Activated CD4-positive, alpha-beta T cell treated with anti-CD3 and anti-CD28 coated beads, Interleukin-2, Interleukin-6, amounts not matched to agents 100 ng/mL and 50 ng/mL, durations not matched to agents 16 hours and 8 hours (primary cell): ENCODE measurements at regions not wholly inside any gene's neighbourhood (a gene's known extent, or its start where the extent isn't known, plus 50 kb on each side); places are given as distances from the start of the nearest gene placed in this dataset.
"Not testable (repeated sequence)": the region's sequence is repeated elsewhere in the genome, so short reads cannot be mapped to it uniquely, and the experiment has no call there.

ENCODE experiments used
- DNase-seq: peaks from one replicate; pipeline ENCODE4 v3.0.0-alpha.2; 2020

- no peak for DNase-seq
Measured at GRCh38 chr10:117601716-117602115, 59.2 kb downstream of the EMX2 start.

DNA sequence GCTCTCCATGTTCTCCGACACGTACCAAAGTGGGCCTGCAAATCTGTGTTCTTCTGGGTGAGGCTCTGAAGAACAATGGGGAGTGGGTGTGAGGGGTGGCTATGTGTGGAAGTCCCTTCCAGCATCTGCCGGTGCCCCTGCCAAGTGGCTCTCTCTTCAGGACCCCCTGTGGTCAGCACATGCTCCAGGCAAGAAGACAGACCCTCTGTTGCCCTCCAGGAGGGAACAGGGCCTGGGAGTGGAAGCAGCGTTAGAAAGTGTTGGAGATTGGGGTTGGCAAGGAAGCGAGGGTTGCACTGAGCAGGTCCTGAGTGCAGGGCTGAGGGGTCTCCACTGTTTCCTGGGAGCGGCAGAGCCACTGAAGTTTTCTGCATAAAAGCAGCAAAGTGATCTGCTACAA lies 60.5 kb downstream of the EMX2 start:
- DNase-seq, result no peak

DNA sequence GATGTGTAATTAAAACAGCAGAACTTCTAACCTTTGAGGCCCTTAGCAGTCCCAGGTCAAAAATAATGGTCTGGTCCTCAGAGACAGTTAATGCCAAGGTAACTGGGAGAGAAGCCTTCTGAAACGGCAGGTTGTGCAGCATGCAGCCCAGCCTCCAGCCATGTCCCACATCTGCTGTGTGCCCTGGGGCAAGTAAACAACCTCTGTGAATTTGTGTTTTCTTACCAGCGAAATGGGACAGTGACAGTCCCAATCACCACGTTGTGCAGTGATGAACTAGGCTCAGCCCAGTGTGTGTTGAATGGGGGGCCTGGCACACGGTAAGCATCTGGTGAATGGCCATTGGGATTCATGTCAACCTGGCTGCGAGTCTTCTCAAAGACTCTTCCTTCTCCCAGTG lies 61.2 kb downstream of the EMX2 start:
- no peak for DNase-seq

DNA sequence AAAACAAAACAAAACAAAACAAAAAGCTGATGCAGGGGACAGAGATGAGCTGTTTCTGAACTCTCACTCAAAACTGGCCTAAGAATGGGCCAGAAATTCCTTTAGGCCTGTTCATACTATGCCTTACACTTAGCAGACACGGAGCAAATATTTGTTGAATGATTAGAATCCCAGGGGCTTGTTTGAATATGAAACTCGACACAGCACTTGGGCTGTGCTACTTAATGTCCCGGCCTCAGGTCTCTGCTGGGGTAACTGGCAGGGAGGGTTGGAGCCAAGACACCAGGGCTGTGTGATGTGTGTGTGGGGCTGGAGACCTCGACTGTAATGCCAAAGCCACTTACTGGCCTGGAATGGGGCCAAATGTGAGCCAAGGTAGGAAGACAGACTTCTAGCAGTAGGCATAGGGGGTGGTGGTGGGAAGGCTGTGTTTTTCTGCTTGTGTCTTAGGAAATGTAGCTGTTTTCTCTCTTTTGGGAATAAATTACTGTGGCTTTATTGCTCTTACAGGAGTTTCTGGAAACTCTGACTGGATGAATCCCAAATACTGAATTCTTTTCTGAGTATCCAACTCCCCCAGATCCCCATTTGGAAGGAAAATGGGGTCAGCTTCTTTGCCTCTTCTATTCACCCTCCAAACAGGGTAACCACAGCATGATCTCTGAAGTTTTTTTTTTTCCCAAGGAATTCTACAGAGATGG lies 66.7 kb downstream of the EMX2 start:
- DNase-seq, result no peak

DNA sequence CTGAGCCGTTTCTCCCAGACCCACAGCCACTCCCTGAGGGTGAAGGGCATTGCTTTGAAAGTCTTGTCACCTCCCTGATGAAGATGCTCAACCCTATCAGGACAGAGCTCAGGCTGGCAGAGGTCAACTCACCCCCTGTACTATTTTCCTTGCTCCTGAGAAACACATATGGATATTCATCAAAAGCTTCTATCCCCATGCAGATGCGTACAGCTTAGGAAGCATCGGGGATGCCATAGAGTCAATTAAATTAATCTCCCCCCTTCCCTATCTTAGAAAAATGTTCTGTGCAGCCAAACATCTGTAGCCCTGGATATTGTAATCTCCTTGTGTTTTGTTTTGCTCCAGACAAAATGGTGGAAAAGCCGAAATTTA lies 67.2 kb downstream of the EMX2 start:
- DNase-seq, result no peak

GRCh38 chr10:117610321-117610720 lies 67.8 kb downstream of the EMX2 start:
- DNase-seq, result no peak

- no peak for DNase-seq
Measured at GRCh38 chr10:117612113-117612512, 69.6 kb downstream of the EMX2 start.

GRCh38 chr10:117615649-117616048 lies 73.1 kb downstream of the EMX2 start:
- no peak for DNase-seq

DNA sequence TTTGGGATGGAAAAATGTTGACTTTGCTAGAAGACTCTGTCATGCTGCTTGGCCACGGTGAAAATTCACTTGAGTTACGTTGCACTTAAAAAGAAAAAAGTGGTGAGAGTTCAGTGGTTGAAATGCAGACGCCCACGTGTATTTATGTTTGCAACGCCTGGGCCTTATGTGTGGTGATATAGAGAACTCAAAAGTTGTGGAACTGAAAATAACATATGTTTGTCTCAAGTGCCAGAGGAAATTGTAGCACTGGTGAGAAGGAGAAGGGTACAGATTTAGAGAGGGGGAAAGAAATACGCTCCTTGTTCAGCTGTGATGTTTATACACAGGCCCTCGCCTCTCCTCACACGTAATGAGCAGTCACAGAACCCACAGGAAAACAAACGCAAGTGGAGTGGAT lies 73.6 kb downstream of the EMX2 start:
- no peak for DNase-seq

GRCh38 chr10:117617086-117617485 lies 74.5 kb downstream of the EMX2 start:
- DNase-seq, result no peak

- no peak for DNase-seq
Measured at GRCh38 chr10:117617659-117618058, 75.1 kb downstream of the EMX2 start.

DNA sequence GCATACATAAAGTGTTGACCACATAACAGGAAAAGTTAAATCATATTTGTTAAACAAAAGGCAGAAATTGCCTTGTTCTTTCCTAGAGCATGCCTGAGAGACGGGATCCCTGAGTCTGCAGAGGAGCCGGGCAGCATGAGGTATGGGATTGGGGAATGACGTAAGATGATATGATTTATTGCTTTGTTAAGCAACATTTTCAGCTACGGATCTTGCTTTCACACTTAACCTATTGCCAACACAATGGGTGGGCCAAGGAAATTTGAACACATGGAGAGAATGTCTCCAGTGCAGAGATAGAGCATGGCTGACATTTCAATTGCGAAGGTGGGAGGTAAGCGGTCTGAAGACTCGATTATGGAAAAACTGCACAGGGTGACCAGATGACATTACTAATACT lies 76.7 kb downstream of the EMX2 start:
- no peak for DNase-seq

- DNase-seq, result peak; percentile 31
Measured at GRCh38 chr10:117619707-117620405, 77.3 kb downstream of the EMX2 start.

DNA sequence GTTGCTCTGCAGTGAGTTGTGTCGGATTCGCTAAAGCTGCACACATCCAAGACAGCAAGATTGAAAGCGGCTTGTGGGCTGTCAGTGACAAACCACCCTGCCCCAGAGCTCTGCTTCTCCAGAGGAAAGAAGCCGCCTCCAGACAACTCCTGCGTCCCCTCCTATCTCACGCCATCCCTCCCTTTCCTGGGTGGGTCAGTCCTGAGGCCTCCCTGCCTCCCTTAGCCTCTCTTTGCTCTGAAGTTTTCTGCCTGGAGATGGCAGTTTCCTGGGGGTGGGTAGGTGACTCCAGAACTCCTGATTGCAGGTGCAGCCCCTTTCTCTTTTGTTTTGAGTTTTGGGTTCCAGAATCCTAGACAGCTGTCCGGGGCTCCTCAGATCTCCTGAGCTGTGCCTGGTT lies 78.7 kb downstream of the EMX2 start:
- DNase-seq, result no peak

DNA sequence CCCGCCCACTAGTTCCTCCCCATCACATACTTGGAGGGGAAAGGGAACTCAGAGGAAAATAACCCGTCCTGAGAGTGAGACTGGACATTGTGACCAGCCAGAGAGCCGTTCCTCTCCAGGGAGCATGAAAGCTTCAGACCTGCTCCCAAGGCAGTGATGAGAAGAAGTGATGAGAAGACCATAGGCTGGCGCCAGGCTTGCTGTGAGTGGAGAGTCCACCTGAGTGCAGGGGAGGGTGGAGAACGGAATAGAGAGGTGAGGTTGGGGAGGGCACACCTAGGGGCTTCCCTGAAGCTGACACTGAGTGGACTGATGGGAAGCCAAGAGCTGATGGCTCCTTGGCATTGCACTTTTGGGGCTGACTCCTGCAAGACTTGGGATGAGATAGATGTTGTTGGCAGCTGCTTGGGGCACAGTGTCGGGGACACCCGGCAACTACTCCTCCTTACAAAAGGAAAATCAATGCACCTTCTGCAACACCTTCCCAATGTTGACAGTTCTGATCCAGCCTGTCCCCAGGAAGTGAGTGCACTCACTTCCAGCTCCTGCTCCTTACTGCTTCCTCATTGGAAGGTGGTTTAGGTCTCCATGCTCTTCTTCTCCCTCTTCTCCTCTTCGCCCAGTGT lies 79.4 kb downstream of the EMX2 start:
- no peak for DNase-seq

DNA sequence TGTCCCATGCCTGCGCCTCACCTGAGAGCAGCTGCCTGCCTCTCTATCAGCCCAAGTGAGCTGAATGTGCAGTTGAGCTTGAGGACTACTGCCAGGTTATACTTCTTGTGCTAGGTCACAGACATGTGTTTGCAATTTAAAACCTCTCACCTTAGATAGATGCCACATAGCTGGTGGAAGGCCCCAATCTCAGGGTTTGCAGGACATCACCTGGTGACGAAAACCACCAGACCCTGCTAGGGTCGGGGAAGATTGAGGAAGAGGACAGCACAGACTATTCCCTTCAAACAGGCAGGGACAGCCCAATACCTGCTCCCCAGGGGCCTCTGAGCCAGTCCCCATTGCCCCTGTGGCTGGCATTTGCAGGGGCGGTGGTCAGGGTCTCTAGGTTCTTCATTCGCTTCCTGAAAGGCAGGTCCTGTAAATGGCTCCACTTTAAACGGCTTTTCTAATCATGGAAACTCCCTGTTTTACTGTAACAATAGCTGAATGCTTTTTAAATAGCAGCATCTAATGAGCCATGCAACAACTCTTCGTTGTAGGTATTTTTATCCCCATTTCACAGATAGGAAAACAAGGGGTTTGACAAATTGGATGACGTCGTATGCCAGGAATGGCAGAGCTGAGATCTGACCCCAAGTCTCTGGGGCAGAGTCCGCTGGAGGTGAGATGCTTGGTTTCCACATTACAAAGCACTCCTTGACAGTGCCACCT lies 80.1 kb downstream of the EMX2 start:
- no peak for DNase-seq

DNA sequence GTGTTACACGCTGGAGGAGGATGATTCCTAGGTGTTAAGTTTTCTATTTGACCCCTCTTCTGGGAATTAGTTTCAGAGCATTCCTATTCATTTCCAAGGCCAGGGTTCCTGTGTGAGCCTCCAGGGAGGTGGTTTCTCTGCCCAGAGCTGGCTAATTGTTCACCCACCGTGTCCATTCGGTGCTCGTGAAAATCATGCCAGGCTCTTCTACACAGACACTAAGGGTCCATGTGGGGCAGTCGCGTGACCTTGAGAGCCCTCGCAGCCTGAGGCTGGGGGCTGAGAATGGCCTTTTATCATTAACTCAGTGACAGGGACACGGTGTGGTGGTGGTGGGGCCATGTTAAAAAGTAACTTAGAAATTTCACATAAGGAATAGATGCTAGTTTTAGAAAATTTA lies 83.7 kb downstream of the EMX2 start:
- no peak for DNase-seq

DNA sequence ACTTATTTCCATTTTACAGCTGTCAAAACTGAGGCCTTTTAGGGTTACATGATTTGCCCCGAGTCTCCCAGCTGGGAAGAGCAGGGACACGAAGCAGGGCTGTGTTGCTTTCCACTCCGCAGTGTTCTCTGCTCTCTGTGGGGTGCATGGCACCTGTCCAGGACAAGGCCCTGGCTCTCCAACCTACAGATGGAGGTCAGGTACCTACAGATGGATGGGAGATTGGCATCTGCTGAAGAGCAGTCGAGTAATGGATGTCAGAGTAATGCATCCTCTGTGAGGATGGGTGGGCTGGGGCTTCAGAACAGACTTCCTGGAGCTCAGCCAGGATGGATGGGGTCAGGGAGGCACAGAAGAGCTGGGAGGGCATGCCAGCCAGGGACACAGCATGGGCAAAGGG lies 85.0 kb downstream of the EMX2 start:
- no peak for DNase-seq

DNA sequence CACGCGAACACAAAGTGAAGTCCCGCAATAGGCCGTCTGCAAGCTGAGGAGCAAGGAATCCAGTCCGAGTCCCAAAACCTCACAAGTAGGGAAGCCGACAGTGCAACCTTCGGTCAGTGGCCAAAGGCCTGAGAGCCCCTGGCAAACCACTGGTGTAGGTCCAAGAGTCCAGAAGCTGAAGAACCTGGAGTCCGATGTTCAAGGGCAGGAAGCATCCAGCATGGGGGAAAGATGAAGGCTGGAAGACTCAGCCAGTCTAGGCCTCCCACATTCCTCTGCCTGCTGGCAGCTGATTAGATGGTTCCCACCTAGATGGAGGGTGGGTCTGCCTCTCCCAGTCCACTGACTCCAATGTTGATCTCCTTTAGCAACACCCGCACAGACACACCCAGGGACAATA lies 87.2 kb downstream of the EMX2 start:
- not testable (repeated sequence) for DNase-seq

DNA sequence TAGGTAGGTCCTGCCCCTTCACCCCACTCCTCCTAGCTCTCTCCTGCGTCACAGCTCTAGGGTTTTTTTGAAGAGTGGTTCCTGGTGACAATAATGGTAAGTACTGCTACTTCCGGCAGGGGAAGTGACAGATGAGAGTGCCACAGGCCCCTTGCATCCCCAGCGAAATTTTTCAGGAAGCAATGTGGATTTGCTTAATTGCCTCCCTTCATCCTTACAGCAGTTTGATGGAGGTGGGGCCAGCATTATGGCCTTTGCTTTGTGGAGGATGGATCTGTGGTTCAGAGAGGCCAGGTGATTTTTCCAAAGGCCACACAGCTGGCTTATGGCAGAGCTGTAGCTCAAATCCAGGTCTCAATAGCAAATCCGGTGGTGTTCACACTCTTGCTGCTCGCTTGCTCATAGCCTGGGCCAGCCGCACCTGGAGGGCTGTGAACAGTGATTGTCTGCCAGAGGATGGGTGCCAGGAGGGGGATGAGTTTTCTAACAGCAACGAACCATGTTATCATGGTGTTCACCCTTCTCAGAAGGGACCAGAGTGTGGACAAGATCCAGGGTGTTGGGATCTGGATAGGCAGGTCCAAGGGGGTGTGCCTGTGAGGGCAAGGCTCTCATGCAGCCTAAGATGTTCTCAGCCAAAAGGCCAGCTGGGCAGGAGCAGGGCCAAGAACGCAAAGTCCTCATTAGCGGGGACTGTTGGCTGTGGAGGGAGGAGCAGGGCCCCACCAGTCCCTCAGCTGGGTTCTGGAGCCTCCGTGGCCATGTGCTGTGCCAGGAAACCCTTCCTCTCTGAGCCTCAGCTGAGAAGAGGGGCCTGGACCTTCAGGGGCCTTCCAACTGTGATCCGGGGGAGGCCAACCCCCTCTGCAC lies 89.0 kb downstream of the EMX2 start:
- no peak for DNase-seq

DNA sequence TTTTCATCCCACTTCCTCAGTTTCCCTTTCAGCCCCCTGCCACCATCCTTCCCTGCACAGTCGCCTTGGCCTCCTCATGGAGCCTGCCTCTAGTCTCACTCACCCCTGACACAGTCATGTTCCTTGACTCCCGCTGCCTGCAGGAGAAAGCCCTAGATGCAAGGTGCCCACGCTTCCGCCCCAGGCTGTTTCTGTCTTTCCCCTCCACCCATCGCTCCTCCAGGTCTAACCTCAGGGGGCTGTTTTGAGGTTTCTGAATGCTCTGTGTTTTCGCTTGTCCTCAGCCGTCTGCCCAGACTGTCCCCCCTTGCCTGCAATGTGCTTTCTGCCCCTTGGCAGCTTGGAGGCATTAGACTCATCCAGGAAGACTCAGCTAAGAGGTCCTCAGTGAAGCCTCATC lies 89.9 kb downstream of the EMX2 start:
- DNase-seq, result no peak

DNA sequence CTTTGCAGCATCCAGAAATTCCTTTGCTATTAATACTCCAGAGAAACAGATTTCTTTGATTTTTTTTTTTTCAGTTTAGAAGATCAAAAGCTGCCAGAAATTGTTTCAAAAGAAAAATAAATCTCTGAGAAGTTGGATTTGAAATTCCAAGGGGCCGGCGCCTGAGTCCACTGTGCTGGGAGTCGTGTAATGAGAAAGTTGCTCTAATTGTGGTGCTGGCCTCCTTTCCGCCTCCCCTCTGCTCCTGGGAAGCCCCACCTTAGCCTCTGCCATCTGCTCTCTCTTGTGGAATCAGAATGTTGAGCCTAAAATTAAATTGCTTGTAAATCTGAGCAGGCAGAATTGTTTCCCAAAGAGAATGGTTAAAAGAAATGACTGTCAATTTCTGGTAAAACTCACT lies 93.3 kb downstream of the EMX2 start:
- no peak for DNase-seq

GRCh38 chr10:117638200-117638599 lies 95.7 kb downstream of the EMX2 start:
- DNase-seq, result no peak
